ENCODE measurements at regions not wholly inside any gene's neighbourhood (a gene's known extent, or its start where the extent isn't known, plus 50 kb on each side); places are given as distances from the start of the nearest gene placed in this dataset.

DNA sequence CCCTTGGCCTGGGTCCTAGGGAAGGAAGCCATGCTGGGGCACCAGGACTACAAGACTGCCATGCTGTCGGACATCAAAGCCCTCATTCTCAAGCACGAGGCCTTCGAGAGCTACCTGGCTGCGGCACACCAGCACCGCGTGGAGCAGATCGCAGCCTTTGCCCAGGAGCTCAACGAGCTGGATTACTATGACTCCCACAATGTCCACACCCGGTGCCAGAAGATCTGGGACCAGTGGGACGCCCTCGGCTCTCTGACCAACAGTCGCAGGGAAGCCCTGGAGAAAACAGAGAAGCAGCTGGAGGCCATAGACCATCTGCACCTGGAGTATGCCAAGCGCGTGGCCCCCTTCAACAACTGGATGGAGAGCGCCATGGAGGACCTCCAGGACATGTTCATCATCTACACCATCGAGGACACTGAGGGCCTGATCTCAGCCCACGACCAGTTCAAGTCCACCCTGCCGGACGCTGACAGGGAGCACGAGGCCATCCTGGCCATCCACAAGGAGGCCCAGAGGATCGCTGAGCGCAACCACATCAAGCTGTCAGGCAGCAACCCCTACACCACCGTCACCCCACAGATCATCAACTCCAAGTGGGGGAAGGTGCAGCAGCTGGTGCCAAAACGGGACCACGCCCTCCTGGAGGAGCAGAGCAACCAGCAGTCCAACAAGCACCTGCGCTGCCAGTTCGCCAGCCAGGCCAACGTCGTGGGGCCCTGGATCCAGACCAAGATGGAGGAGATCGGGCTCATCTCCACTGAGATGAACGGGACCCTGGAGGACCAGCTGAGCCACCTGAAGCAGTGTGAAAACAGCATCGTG is 487.0 kb downstream of the TRAM1L1 start:
- Histone ChIP-seq H3K27me3 (ENCODE audit: insufficient read depth) (no peaks in the 10 kb centered on the region), H4K20me1 (replicated peaks; ENCODE audit: insufficient read depth) (no peaks in the 10 kb centered on the region), H3K4me1 (ENCODE audit: insufficient read depth) (no peaks in the 10 kb centered on the region), H3K4me2 (no peak overlapping the region), H3K27ac (ENCODE audit: low read depth) (no peak overlapping the region), H2AFZ (no peak overlapping the region), H3K79me2 (replicated peaks; ENCODE audit: insufficient read depth) (no peaks in the 10 kb centered on the region), H3K9me2 (ENCODE audit: insufficient read depth) (0 out of 2 replicates have a peak, but pooled peaks cover 3% of the 10 kb centered on the region), H3F3A (replicated peaks; ENCODE audit: low read depth) (no peaks in the 10 kb centered on the region), H3K36me3 (ENCODE audit: insufficient read depth) (no peaks in the 10 kb centered on the region), H3K4me3 (no peak overlapping the region)
- H3K4me3 Mint-ChIP-seq = no peak overlapping the region
- no peak for DNase-seq (ENCODE audit: low spot score)
- peaks cover 6% of the 10 kb centered on the region; the same call in 2 of the 3 replicates for H3K9me3 Mint-ChIP-seq
- no peaks in the 10 kb centered on the region for H3K4me1 Mint-ChIP-seq
- no peaks in the 10 kb centered on the region for H3K27me3 Mint-ChIP-seq (ENCODE audit: insufficient read depth, low read depth, poor library complexity)
- ATAC-seq = no peak
- peaks cover 2% of the 10 kb centered on the region; the same call in 2 of the 3 replicates for H3K36me3 Mint-ChIP-seq (ENCODE audit: low read depth)
- no peak for TF ChIP-seq ZNF114 (CRISPR knock-in tag; IDR thresholded peaks at IDR 0.05)
- TF ChIP-seq POLR2AphosphoS5 (IDR thresholded peaks at IDR 0.05; ENCODE audit: low read depth) = no peak
- no peak for TF ChIP-seq CREB1 (CRISPR knock-in tag; IDR thresholded peaks at IDR 0.05; ENCODE audit: low read depth)
- no peak for TF ChIP-seq ZNF331 (CRISPR knock-in tag; IDR thresholded peaks at IDR 0.05; ENCODE audit: low read depth)
- no peak for TF ChIP-seq STAT1 (IDR thresholded peaks at IDR 0.05; ENCODE audit: unreplicated experiment)
- TF ChIP-seq, protein P1, sequence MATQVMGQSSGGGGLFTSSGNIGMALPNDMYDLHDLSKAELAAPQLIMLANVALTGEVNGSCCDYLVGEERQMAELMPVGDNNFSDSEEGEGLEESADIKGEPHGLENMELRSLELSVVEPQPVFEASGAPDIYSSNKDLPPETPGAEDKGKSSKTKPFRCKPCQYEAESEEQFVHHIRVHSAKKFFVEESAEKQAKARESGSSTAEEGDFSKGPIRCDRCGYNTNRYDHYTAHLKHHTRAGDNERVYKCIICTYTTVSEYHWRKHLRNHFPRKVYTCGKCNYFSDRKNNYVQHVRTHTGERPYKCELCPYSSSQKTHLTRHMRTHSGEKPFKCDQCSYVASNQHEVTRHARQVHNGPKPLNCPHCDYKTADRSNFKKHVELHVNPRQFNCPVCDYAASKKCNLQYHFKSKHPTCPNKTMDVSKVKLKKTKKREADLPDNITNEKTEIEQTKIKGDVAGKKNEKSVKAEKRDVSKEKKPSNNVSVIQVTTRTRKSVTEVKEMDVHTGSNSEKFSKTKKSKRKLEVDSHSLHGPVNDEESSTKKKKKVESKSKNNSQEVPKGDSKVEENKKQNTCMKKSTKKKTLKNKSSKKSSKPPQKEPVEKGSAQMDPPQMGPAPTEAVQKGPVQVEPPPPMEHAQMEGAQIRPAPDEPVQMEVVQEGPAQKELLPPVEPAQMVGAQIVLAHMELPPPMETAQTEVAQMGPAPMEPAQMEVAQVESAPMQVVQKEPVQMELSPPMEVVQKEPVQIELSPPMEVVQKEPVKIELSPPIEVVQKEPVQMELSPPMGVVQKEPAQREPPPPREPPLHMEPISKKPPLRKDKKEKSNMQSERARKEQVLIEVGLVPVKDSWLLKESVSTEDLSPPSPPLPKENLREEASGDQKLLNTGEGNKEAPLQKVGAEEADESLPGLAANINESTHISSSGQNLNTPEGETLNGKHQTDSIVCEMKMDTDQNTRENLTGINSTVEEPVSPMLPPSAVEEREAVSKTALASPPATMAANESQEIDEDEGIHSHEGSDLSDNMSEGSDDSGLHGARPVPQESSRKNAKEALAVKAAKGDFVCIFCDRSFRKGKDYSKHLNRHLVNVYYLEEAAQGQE (IDR thresholded peaks at IDR 0.05; ENCODE audit: unreplicated experiment) = no peak
- TF ChIP-seq, protein P2, sequence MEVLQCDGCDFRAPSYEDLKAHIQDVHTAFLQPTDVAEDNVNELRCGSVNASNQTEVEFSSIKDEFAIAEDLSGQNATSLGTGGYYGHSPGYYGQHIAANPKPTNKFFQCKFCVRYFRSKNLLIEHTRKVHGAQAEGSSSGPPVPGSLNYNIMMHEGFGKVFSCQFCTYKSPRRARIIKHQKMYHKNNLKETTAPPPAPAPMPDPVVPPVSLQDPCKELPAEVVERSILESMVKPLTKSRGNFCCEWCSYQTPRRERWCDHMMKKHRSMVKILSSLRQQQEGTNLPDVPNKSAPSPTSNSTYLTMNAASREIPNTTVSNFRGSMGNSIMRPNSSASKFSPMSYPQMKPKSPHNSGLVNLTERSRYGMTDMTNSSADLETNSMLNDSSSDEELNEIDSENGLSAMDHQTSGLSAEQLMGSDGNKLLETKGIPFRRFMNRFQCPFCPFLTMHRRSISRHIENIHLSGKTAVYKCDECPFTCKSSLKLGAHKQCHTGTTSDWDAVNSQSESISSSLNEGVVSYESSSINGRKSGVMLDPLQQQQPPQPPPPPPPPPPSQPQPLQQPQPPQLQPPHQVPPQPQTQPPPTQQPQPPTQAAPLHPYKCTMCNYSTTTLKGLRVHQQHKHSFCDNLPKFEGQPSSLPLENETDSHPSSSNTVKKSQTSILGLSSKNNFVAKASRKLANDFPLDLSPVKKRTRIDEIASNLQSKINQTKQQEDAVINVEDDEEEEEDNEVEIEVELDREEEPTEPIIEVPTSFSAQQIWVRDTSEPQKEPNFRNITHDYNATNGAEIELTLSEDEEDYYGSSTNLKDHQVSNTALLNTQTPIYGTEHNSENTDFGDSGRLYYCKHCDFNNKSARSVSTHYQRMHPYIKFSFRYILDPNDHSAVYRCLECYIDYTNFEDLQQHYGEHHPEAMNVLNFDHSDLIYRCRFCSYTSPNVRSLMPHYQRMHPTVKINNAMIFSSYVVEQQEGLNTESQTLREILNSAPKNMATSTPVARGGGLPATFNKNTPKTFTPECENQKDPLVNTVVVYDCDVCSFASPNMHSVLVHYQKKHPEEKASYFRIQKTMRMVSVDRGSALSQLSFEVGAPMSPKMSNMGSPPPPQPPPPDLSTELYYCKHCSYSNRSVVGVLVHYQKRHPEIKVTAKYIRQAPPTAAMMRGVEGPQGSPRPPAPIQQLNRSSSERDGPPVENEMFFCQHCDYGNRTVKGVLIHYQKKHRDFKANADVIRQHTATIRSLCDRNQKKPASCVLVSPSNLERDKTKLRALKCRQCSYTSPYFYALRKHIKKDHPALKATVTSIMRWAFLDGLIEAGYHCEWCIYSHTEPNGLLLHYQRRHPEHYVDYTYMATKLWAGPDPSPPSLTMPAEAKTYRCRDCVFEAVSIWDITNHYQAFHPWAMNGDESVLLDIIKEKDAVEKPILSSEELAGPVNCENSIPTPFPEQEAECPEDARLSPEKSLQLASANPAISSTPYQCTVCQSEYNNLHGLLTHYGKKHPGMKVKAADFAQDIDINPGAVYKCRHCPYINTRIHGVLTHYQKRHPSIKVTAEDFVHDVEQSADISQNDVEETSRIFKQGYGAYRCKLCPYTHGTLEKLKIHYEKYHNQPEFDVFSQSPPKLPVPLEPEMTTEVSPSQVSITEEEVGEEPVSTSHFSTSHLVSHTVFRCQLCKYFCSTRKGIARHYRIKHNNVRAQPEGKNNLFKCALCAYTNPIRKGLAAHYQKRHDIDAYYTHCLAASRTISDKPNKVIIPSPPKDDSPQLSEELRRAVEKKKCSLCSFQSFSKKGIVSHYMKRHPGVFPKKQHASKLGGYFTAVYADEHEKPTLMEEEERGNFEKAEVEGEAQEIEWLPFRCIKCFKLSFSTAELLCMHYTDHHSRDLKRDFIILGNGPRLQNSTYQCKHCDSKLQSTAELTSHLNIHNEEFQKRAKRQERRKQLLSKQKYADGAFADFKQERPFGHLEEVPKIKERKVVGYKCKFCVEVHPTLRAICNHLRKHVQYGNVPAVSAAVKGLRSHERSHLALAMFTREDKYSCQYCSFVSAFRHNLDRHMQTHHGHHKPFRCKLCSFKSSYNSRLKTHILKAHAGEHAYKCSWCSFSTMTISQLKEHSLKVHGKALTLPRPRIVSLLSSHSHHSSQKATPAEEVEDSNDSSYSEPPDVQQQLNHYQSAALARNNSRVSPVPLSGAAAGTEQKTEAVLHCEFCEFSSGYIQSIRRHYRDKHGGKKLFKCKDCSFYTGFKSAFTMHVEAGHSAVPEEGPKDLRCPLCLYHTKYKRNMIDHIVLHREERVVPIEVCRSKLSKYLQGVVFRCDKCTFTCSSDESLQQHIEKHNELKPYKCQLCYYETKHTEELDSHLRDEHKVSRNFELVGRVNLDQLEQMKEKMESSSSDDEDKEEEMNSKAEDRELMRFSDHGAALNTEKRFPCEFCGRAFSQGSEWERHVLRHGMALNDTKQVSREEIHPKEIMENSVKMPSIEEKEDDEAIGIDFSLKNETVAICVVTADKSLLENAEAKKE (CRISPR knock-in tag; IDR thresholded peaks at IDR 0.05) = no peak
- no peak for TF ChIP-seq NANOG (IDR thresholded peaks at IDR 0.05; ENCODE audit: borderline replicate concordance)
- no peak for TF ChIP-seq EZH2 (IDR thresholded peaks at IDR 0.05; ENCODE audit: low read depth, unreplicated experiment)
- TF ChIP-seq EZH2phosphoT487 (IDR thresholded peaks at IDR 0.05; ENCODE audit: unreplicated experiment) = no peak
- no peak for TF ChIP-seq JUNB (IDR thresholded peaks at IDR 0.05; ENCODE audit: unreplicated experiment)
- TF ChIP-seq, protein P3, sequence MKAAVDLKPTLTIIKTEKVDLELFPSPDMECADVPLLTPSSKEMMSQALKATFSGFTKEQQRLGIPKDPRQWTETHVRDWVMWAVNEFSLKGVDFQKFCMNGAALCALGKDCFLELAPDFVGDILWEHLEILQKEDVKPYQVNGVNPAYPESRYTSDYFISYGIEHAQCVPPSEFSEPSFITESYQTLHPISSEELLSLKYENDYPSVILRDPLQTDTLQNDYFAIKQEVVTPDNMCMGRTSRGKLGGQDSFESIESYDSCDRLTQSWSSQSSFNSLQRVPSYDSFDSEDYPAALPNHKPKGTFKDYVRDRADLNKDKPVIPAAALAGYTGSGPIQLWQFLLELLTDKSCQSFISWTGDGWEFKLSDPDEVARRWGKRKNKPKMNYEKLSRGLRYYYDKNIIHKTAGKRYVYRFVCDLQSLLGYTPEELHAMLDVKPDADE (IDR thresholded peaks at IDR 0.05) = no peak
- TF ChIP-seq, protein P4, sequence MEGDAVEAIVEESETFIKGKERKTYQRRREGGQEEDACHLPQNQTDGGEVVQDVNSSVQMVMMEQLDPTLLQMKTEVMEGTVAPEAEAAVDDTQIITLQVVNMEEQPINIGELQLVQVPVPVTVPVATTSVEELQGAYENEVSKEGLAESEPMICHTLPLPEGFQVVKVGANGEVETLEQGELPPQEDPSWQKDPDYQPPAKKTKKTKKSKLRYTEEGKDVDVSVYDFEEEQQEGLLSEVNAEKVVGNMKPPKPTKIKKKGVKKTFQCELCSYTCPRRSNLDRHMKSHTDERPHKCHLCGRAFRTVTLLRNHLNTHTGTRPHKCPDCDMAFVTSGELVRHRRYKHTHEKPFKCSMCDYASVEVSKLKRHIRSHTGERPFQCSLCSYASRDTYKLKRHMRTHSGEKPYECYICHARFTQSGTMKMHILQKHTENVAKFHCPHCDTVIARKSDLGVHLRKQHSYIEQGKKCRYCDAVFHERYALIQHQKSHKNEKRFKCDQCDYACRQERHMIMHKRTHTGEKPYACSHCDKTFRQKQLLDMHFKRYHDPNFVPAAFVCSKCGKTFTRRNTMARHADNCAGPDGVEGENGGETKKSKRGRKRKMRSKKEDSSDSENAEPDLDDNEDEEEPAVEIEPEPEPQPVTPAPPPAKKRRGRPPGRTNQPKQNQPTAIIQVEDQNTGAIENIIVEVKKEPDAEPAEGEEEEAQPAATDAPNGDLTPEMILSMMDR (conservative IDR thresholded peaks at IDR 0.05; ENCODE audit: low read depth in 2 of 2) = no peak
- no peak overlapping the region for H3K27ac Mint-ChIP-seq

All from GM23338 (cell line).